Uterus (tissue), 3 donors: ENCODE measurements at regions not wholly inside any gene's neighbourhood (a gene's known extent, or its start where the extent isn't known, plus 50 kb on each side); places are given as distances from the start of the nearest gene placed in this dataset.

Experiments
- DNase-seq, 2 donors: peaks; one replicate each; pipeline ENCODE4 v3.0.0-alpha.2; 2019 to 2020
- H3K27ac ChIP-seq, 2 donors: fragments of 200-600 bp; sonication (generic); 1 replicate in 1 of 2; 2 replicates in 1 of 2; pipeline ENCODE4 v1.5.1; 2016 to 2018
- H3K27me3 ChIP-seq, 2 donors: fragments of 200-600 bp; sonication (generic); one replicate each; pipeline ENCODE4 v1.5.1; 2018 to 2019; ENCODE audit warnings: control low read depth in 1 of 2
- H3K36me3 ChIP-seq, 2 donors: fragments of 200-600 bp; sonication (generic); one replicate each; pipeline ENCODE4 v1.5.1; 2019; ENCODE audit warnings: control low read depth in 1 of 2
- H3K4me1 ChIP-seq, 2 donors: fragments of 200-600 bp; sonication (generic); one replicate each; pipeline ENCODE4 v1.5.1; 2018 to 2019; ENCODE audit warnings: control low read depth in 1 of 2
- H3K4me3 ChIP-seq, 2 donors: fragments of 200-600 bp; sonication (generic); 1 replicate in 1 of 2; 2 replicates in 1 of 2; pipeline ENCODE4 v1.5.1; 2018 to 2019; ENCODE audit warnings: mild to moderate bottlenecking in 1 of 2
- H3K9me3 ChIP-seq, 2 donors: fragments of 200-600 bp; sonication (generic); one replicate each; pipeline ENCODE4 v1.5.1; 2019; ENCODE audit warnings: control low read depth in 1 of 2
- POLR2A ChIP-seq, 2 donors: fragments of 450-650 bp; IDR thresholded peaks; one replicate each; pipeline ENCODE4 v1.6.1; 2016; ENCODE audit warnings: antibody characterized with exemption in 2 of 2, mild to moderate bottlenecking in 1 of 2, moderate library complexity in 1 of 2
- intact Hi-C: fragments of 100-400 bp; cut with DNase I; formaldehyde crosslinking; loops from one replicate; pipeline ENCODE4 v1.15.1; 2023; ENCODE audit warnings: low total_unique reads
- TF ChIP-seq, protein P1 (sequence below), 4 experiments: fragments of 200-600 bp in 2 of 4; fragments of 450-650 bp in 2 of 4; sonication (generic) in 2 of 4; IDR thresholded peaks; one replicate each; pipeline ENCODE4 v1.5.1; 2016 to 2019; ENCODE audit warnings: antibody characterized with exemption in 4 of 4, mild to moderate bottlenecking in 2 of 4, moderate library complexity in 1 of 4
- donor health status: DM: yes; HTN: yes; CAD: no.

DNA sequence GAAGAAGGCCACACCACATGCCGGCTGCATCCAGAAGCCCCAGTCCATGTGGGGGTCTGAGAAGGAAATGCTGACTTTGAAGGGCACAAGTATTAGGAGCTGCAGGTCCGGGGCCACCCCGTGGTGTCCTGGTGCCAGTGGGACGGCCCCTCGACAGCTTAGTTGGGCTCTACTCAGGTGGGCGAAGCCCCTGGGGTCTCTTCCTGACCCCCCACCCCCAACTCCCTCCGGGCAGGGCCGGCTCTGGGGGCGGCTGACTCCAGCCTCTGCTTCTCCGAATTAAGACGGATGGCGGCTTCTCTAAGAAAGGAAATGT is 62.1 kb upstream of the TTC34 start:
- no peaks in the 10 kb centered on the region for H3K4me1 ChIP-seq
- no peaks in the 10 kb centered on the region for H3K27me3 ChIP-seq
- intact Hi-C loops, result no loop called here
- H3K27ac ChIP-seq, result no peak overlapping the region
- H3K9me3 ChIP-seq, result no peaks in the 10 kb centered on the region
- H3K4me3 ChIP-seq, result no peak overlapping the region
- DNase-seq, result no peak
- TF ChIP-seq, protein P1, sequence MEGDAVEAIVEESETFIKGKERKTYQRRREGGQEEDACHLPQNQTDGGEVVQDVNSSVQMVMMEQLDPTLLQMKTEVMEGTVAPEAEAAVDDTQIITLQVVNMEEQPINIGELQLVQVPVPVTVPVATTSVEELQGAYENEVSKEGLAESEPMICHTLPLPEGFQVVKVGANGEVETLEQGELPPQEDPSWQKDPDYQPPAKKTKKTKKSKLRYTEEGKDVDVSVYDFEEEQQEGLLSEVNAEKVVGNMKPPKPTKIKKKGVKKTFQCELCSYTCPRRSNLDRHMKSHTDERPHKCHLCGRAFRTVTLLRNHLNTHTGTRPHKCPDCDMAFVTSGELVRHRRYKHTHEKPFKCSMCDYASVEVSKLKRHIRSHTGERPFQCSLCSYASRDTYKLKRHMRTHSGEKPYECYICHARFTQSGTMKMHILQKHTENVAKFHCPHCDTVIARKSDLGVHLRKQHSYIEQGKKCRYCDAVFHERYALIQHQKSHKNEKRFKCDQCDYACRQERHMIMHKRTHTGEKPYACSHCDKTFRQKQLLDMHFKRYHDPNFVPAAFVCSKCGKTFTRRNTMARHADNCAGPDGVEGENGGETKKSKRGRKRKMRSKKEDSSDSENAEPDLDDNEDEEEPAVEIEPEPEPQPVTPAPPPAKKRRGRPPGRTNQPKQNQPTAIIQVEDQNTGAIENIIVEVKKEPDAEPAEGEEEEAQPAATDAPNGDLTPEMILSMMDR (IDR thresholded peaks at IDR 0.05), result no peak
- no peak for TF ChIP-seq POLR2A (IDR thresholded peaks at IDR 0.05)
- H3K36me3 ChIP-seq, result no peaks in the 10 kb centered on the region

DNA sequence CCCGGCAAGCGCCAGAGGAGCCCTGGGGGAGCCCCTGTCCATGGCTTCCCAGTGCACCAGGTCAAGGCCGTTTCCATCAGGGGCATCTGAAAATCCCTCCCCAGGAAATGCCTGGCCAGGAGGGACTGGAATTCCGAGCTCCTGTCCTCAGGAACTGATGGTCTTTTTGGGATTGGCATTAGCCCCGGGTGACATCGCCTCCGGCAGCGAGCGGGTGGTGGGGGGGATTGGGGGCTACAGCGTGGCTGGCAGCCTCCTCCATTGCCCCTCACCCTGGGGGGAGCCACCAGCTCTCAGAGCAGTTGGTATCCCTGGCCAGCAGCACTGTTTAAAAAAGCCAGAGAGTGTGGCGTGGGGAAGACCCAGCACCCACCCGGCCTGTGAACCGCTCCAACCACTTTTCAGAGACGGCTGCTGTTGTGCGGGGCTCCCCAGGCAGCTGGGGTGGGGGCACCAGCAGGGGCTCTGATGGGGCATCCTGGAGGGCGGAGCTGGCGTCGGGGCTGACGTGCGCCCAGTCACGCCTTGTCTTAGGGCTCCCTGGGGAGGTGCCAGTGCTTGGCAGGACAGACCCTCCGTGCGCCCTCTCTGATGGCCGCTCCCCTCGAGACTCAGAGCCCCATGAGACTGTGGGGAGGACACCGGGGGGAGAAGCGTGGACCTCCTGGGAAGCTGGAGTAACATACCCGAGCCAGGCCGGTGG is 62.9 kb upstream of the TTC34 start:
- intact Hi-C loops, result no loop called here
- TF ChIP-seq, protein P1 (IDR thresholded peaks at IDR 0.05), result no peak
- TF ChIP-seq POLR2A (IDR thresholded peaks at IDR 0.05), result no peak
- no peak overlapping the region for H3K27ac ChIP-seq
- H3K36me3 ChIP-seq, result no peaks in the 10 kb centered on the region
- no peak for DNase-seq
- no peaks in the 10 kb centered on the region for H3K4me1 ChIP-seq
- no peaks in the 10 kb centered on the region for H3K27me3 ChIP-seq
- no peaks in the 10 kb centered on the region for H3K9me3 ChIP-seq
- no peak overlapping the region for H3K4me3 ChIP-seq

DNA sequence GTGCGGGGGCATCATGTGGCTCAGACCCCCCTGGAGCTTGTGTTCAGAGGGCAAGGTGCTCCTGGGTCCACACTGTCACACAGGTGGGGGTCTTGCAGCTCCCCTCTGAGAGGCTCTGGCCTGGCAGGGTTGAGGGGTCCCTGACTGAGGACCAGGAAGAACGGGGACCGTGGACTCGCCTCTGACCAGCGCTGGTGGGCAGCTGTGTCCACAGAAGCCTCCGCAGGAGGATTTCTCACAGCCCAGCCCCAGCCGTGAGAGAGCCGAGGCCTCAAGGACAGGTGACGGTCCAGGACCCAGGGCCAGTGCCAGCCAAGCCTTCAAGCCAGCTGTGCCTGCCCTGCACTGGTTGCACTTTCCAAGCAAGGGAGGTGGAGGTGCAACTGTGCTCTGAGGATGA is 63.5 kb upstream of the TTC34 start:
- H3K27me3 ChIP-seq, result no peaks in the 10 kb centered on the region
- no peak overlapping the region for H3K4me3 ChIP-seq
- no peak overlapping the region for H3K27ac ChIP-seq
- intact Hi-C loops, result no loop called here
- no peaks in the 10 kb centered on the region for H3K9me3 ChIP-seq
- H3K36me3 ChIP-seq, result no peaks in the 10 kb centered on the region
- no peak for DNase-seq
- TF ChIP-seq, protein P1 (IDR thresholded peaks at IDR 0.05), result no peak
- TF ChIP-seq POLR2A (IDR thresholded peaks at IDR 0.05), result no peak
- H3K4me1 ChIP-seq, result no peaks in the 10 kb centered on the region

GRCh38 chr1:2865571-2866421 is 64.3 kb upstream of the TTC34 start:
- Histone ChIP-seq H3K27ac (no peak overlapping the region), H3K4me1 (no peaks in the 10 kb centered on the region), H3K9me3 (peaks cover 0 to 1% of the 10 kb centered on the region in 2 donors), H3K36me3 (no peaks in the 10 kb centered on the region), H3K27me3 (no peaks in the 10 kb centered on the region), H3K4me3 (no peak overlapping the region)
- TF ChIP-seq, protein P1 (IDR thresholded peaks at IDR 0.05), result no peak
- TF ChIP-seq POLR2A (IDR thresholded peaks at IDR 0.05), result no peak
- intact Hi-C loops, result no loop called here
- no peak for DNase-seq

- no peak for DNase-seq
- no peaks in the 10 kb centered on the region for H3K4me1 ChIP-seq
- H3K36me3 ChIP-seq, result no peaks in the 10 kb centered on the region
- H3K4me3 ChIP-seq, result no peak overlapping the region
- H3K27me3 ChIP-seq, result no peaks in the 10 kb centered on the region
- intact Hi-C loops, result no loop called here
- H3K27ac ChIP-seq, result no peak overlapping the region
- H3K9me3 ChIP-seq, result peaks cover 0 to 9% of the 10 kb centered on the region in 2 donors
- TF ChIP-seq POLR2A (IDR thresholded peaks at IDR 0.05), result no peak
- TF ChIP-seq, protein P1 (IDR thresholded peaks at IDR 0.05), result no peak
Measured at GRCh38 chr1:2866422-2867086, 65.1 kb upstream of the TTC34 start.
